ENCODE measurements at regions not wholly inside any gene's neighbourhood (a gene's known extent, or its start where the extent isn't known, plus 50 kb on each side); places are given as distances from the start of the nearest gene placed in this dataset.
"Not testable (repeated sequence)": the region's sequence is repeated elsewhere in the genome, so short reads cannot be mapped to it uniquely, and the experiment has no call there.

- DNase-seq = no peak
These were observed 169.5 kb upstream of the DAAM1 start for GRCh38 chr14:59018978-59019377.

GRCh38 chr14:59020382-59020781 is 168.1 kb upstream of the DAAM1 start:
- DNase-seq = no peak

GRCh38 chr14:59022144-59022543 is 166.3 kb upstream of the DAAM1 start:
- no peak for DNase-seq

- no peak for DNase-seq
These were observed 162.4 kb upstream of the DAAM1 start for GRCh38 chr14:59026081-59026480.

- not testable (repeated sequence) for DNase-seq
These were observed 161.8 kb upstream of the DAAM1 start for GRCh38 chr14:59026640-59027039.

GRCh38 chr14:59028476-59029202 is 159.8 kb upstream of the DAAM1 start:
- peak; percentile 8 for DNase-seq

- no peak for DNase-seq
These were observed 155.6 kb upstream of the DAAM1 start for GRCh38 chr14:59032826-59033225.

GRCh38 chr14:59036134-59036533 is 152.3 kb upstream of the DAAM1 start:
- no peak for DNase-seq

- DNase-seq = no peak
These were observed 151.4 kb upstream of the DAAM1 start for GRCh38 chr14:59037086-59037485.

GRCh38 chr14:59037620-59038019 is 150.8 kb upstream of the DAAM1 start:
- no peak for DNase-seq

- DNase-seq = no peak
These were observed 149.7 kb upstream of the DAAM1 start for GRCh38 chr14:59038746-59039145.

GRCh38 chr14:59041308-59041707 is 147.2 kb upstream of the DAAM1 start:
- DNase-seq = no peak

- DNase-seq = no peak
These were observed 143.8 kb upstream of the DAAM1 start for GRCh38 chr14:59044707-59045106.

GRCh38 chr14:59046746-59047145 is 141.7 kb upstream of the DAAM1 start:
- no peak for DNase-seq

GRCh38 chr14:59055006-59055405 is 133.5 kb upstream of the DAAM1 start:
- DNase-seq = no peak

- peak; percentile 30 for DNase-seq
These were observed 132.9 kb upstream of the DAAM1 start for GRCh38 chr14:59055439-59056045.

- no peak for DNase-seq
These were observed 130.9 kb upstream of the DAAM1 start for GRCh38 chr14:59057551-59057950.

GRCh38 chr14:59058776-59059175 is 129.7 kb upstream of the DAAM1 start:
- not testable (repeated sequence) for DNase-seq

- DNase-seq = no peak
These were observed 127.6 kb upstream of the DAAM1 start for GRCh38 chr14:59060841-59061240.

- no peak for DNase-seq
These were observed 127.2 kb upstream of the DAAM1 start for GRCh38 chr14:59061292-59061691.

- DNase-seq = no peak
These were observed 125.2 kb upstream of the DAAM1 start for GRCh38 chr14:59063259-59063658.

GRCh38 chr14:59067127-59067894 is 121.2 kb upstream of the DAAM1 start:
- no peak for DNase-seq

- DNase-seq = no peak
These were observed 119.2 kb upstream of the DAAM1 start for GRCh38 chr14:59069163-59069854.

All from CD4-positive, alpha-beta T cell treated with Interleukin-12 subunit alpha and Interleukin-12 subunit beta, for 1 hour (primary cell).